Uterus (tissue), 2 donors: ENCODE measurements at regions not wholly inside any gene's neighbourhood (a gene's known extent, or its start where the extent isn't known, plus 50 kb on each side); places are given as distances from the start of the nearest gene placed in this dataset.

Source experiments
- POLR2A ChIP-seq, 2 donors: fragments of 450-650 bp; IDR thresholded peaks; one replicate each; pipeline ENCODE4 v1.6.1; 2016; ENCODE audit warnings: antibody characterized with exemption in 2 of 2, mild to moderate bottlenecking in 1 of 2, moderate library complexity in 1 of 2
- TF ChIP-seq, protein P1 (sequence below), 4 experiments: fragments of 200-600 bp in 2 of 4; fragments of 450-650 bp in 2 of 4; sonication (generic) in 2 of 4; IDR thresholded peaks; one replicate each; pipeline ENCODE4 v1.5.1; 2016 to 2019; ENCODE audit warnings: antibody characterized with exemption in 4 of 4, mild to moderate bottlenecking in 2 of 4, moderate library complexity in 1 of 4

DNA sequence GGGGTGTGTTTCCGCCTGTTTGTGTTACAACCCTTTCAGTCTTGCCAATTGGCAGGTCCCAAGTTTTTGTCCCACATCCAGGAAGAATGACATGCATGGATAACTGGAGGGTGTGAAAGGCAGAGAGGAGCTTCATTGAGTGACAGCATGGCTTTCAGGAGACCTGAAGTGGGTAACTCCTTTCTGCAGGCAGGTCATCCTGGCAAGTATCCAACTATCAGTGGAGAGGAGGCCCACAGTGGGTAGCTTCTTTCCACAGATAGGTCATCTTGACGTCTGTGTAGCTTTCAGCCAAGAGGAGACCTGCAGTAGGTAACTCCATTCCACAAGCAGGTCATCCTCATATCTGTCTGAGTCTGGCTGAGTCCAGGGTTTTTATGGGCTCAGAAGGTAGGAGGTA lies 1268.8 kb upstream of the CNTN5 start:
- TF ChIP-seq, protein P1, sequence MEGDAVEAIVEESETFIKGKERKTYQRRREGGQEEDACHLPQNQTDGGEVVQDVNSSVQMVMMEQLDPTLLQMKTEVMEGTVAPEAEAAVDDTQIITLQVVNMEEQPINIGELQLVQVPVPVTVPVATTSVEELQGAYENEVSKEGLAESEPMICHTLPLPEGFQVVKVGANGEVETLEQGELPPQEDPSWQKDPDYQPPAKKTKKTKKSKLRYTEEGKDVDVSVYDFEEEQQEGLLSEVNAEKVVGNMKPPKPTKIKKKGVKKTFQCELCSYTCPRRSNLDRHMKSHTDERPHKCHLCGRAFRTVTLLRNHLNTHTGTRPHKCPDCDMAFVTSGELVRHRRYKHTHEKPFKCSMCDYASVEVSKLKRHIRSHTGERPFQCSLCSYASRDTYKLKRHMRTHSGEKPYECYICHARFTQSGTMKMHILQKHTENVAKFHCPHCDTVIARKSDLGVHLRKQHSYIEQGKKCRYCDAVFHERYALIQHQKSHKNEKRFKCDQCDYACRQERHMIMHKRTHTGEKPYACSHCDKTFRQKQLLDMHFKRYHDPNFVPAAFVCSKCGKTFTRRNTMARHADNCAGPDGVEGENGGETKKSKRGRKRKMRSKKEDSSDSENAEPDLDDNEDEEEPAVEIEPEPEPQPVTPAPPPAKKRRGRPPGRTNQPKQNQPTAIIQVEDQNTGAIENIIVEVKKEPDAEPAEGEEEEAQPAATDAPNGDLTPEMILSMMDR (IDR thresholded peaks at IDR 0.05), result no peak
- TF ChIP-seq POLR2A (IDR thresholded peaks at IDR 0.05), result no peak
